ENCODE measurements at regions not wholly inside any gene's neighbourhood (a gene's known extent, or its start where the extent isn't known, plus 50 kb on each side); places are given as distances from the start of the nearest gene placed in this dataset.

- Histone ChIP-seq H4K20me1 (ENCODE audit: insufficient read depth, low read length) (no peaks in the 10 kb centered on the region), H3K4me3 (replicated peaks in 1 of 3; ENCODE audit: low read depth in 2 of 3, low read length in 3 of 3) (no peak overlapping the region), H3K27me3 (ENCODE audit: control insufficient read depth in 2 of 2, insufficient read depth in 2 of 2, low read length in 2 of 2) (no peaks in the 10 kb centered on the region), H3K79me2 (ENCODE audit: insufficient read depth, low read length) (no peaks in the 10 kb centered on the region), H3K4me1 (ENCODE audit: control insufficient read depth in 1 of 2, insufficient read depth in 2 of 2, low read length in 2 of 2) (no peaks in the 10 kb centered on the region), H3K9me3 (replicated peaks in 1 of 2; ENCODE audit: control insufficient read depth in 1 of 2, insufficient read depth in 1 of 2, low read length in 2 of 2) (peaks cover 4 to 15% of the 10 kb centered on the region in 2 donors), H3K9ac (ENCODE audit: insufficient read depth, low read length, poor library complexity, severe bottlenecking) (no peak overlapping the region), H3K36me3 (replicated peaks in 1 of 2; ENCODE audit: control insufficient read depth in 1 of 2, insufficient read depth in 2 of 2, low read length in 2 of 2) (no peaks in the 10 kb centered on the region), H2AFZ (ENCODE audit: insufficient read depth, low read depth, low read length, poor library complexity, severe bottlenecking) (no peak overlapping the region), H3K27ac (ENCODE audit: low read depth in 1 of 2, low read length in 2 of 2) (no peak overlapping the region), H3K4me2 (replicated peaks; ENCODE audit: extremely low read depth, low read length, poor library complexity, severe bottlenecking) (no peak overlapping the region)
- Mint-ChIP-seq H3K36me3 (no peaks in the 10 kb centered on the region), H3K4me3 (no peak overlapping the region), H3K27me3 (ENCODE audit: low read depth in 3 of 3) (peaks cover 0 to 1% (median 1%) of the 10 kb centered on the region in 3 donors), H3K27ac (no peak overlapping the region), H3K9me3 (peaks cover 0 to 13% (median 8%) of the 10 kb centered on the region in 7 donors), H3K4me1 (no peaks in the 10 kb centered on the region)
- WGBS (ENCODE audit: insufficient coverage), result 100% methylated on average over 3 of the region's 6 CpGs
- DNase-seq, result no peak
- intact Hi-C loops (cut with micrococcal nuclease), result no loop called here
- TF ChIP-seq CTCF (IDR thresholded peaks at IDR 0.05), result no peak
Measured at GRCh38 chr2:78397198-78397597, 628.3 kb upstream of the REG3G start.

GRCh38 chr2:78407960-78408794, 617.3 kb upstream of the REG3G start:
- no peak overlapping the region for H3K27ac Mint-ChIP-seq
- Histone ChIP-seq H3K36me3 (replicated peaks in 1 of 2; ENCODE audit: control insufficient read depth in 1 of 2, insufficient read depth in 2 of 2, low read length in 2 of 2) (no peaks in the 10 kb centered on the region), H3K9ac (ENCODE audit: insufficient read depth, low read length, poor library complexity, severe bottlenecking) (no peak overlapping the region), H3K27me3 (ENCODE audit: control insufficient read depth in 2 of 2, insufficient read depth in 2 of 2, low read length in 2 of 2) (no peaks in the 10 kb centered on the region), H2AFZ (ENCODE audit: insufficient read depth, low read depth, low read length, poor library complexity, severe bottlenecking) (no peak overlapping the region), H3K9me3 (replicated peaks in 1 of 2; ENCODE audit: control insufficient read depth in 1 of 2, insufficient read depth in 1 of 2, low read length in 2 of 2) (no peaks in the 10 kb centered on the region), H3K27ac (ENCODE audit: low read depth in 1 of 2, low read length in 2 of 2) (no peak overlapping the region), H3K79me2 (ENCODE audit: insufficient read depth, low read length) (no peaks in the 10 kb centered on the region), H4K20me1 (ENCODE audit: insufficient read depth, low read length) (no peaks in the 10 kb centered on the region), H3K4me2 (replicated peaks; ENCODE audit: extremely low read depth, low read length, poor library complexity, severe bottlenecking) (no peak overlapping the region), H3K4me3 (replicated peaks in 1 of 3; ENCODE audit: low read depth in 2 of 3, low read length in 3 of 3) (no peak overlapping the region), H3K4me1 (ENCODE audit: control insufficient read depth in 1 of 2, insufficient read depth in 2 of 2, low read length in 2 of 2) (no peaks in the 10 kb centered on the region)
- no peak for TF ChIP-seq CTCF (IDR thresholded peaks at IDR 0.05)
- no peaks in the 10 kb centered on the region for H3K9me3 Mint-ChIP-seq
- no peak for DNase-seq
- H3K36me3 Mint-ChIP-seq, result no peaks in the 10 kb centered on the region
- H3K27me3 Mint-ChIP-seq (ENCODE audit: low read depth in 3 of 3), result no peaks in the 10 kb centered on the region
- no peak overlapping the region for H3K4me3 Mint-ChIP-seq
- H3K4me1 Mint-ChIP-seq, result no peaks in the 10 kb centered on the region
- 97% methylated on average over 6 of the region's 7 CpGs for WGBS (ENCODE audit: insufficient coverage)
- intact Hi-C loops (cut with micrococcal nuclease), result no loop called here

Measured in CD14-positive monocyte (primary cell).